ENCODE measurements at regions not wholly inside any gene's neighbourhood (a gene's known extent, or its start where the extent isn't known, plus 50 kb on each side); places are given as distances from the start of the nearest gene placed in this dataset.

- no peak for ATAC-seq
- DNase-seq = no peak
- intact Hi-C loops (cut with DNase I) = no loop called here
Observed at GRCh38 chr13:103546271-103546670, 480.1 kb upstream of the SLC10A2 start.

DNA sequence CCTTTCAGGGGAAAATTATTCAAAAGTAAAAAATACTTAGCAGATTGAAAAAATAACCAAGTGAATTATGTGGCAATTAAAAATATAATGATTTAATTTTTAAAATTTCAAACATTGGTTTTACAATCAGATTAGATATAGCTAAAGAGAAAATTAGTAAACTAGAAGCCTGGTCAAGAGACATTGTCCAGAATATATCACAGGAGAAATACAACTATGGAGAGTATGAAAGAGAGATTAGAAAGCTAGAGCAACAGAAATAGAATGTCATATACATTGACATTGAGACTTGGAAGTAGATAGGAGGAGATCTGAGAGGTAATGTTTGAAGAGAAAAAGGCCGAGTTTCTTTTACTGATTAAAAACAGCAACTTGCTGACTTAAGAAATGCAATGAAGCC, 476.4 kb upstream of the SLC10A2 start:
- DNase-seq (no peak), ATAC-seq (no peak)
- intact Hi-C loops (cut with DNase I) = no loop called here

- ATAC-seq = no peak
- DNase-seq = no peak
- intact Hi-C loops (cut with DNase I) = no loop called here
Observed at GRCh38 chr13:103540382-103540765, 474.2 kb upstream of the SLC10A2 start.

DNA sequence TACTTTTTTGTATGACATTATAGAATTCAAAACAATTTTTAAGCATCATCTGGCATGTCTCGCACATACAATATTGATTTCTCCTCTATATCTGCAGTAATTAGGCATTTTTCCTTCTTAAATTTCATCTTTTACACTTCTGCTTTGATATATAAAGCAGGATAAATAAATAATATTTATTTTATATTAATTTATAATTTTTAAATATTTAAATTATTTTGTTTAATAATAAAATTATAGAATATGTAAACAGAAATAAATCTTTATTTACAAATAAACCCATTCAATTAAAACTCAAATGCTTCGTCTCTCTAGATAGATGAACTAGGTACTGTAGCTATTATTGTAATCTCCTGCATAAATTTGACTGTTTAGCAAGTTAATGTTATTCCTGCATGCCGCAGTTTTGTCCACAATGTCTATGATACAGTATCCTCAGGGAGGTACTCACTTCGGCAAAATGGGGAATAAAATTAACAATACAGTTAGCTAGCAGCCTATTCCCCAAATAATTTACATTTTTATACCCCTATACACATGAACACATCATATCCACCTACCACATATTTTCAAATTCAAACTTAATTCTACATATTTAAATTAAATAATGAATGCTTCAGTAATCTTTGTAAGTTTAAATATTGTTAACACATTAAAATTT, 473.6 kb upstream of the SLC10A2 start:
- no peak for ATAC-seq
- intact Hi-C loops (cut with DNase I) = no loop called here
- DNase-seq = no peak

GRCh38 chr13:103539265-103539664, 473.0 kb upstream of the SLC10A2 start:
- no peak for DNase-seq
- intact Hi-C loops (cut with DNase I) = no loop called here
- ATAC-seq = peak in 1 of 2 donors; percentile 59

GRCh38 chr13:103537616-103538015, 471.4 kb upstream of the SLC10A2 start:
- DNase-seq = no peak
- no peak for ATAC-seq
- intact Hi-C loops (cut with DNase I) = no loop called here

GRCh38 chr13:103531278-103531677, 465.1 kb upstream of the SLC10A2 start:
- DNase-seq (no peak), ATAC-seq (no peak)
- intact Hi-C loops (cut with DNase I) = no loop called here

DNA sequence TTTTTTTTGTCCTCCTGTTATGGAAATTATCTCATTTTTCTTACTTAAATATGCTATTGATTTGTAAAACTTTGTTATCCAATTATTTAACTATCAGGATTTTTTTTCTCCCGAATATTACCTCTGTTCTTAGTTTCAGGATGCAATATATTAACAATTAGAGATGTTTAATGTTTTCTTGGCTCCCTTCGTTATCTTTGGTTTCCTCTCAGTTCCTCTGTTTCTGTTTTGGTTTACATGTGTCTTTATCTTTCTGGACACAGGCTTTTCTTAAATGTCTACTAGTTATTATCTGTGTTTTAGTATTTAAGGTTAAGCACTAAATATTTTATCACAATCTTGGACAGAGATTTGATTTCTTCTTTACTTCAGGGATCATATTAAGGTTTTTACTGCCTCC, 462.2 kb upstream of the SLC10A2 start:
- no peak for DNase-seq
- ATAC-seq = no peak
- intact Hi-C loops (cut with DNase I) = no loop called here

DNA sequence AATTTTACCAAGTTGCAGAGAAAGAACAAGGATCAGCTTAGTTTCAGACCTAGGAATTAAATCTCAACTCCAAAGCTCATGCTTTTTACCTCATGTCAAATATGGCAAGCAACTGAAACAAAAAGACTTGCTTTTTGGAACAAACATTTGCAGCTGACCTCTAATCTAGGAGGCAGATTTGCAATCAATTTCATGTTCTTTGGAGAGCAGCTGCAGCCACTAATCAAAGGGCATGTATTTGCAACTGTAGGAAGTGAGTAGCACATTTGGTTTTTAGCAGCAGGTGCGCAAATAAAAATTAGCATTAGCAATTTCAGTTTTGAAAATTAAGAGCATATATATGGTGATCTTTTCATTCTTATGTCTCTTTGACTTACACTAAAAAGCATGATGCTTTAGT, 459.3 kb upstream of the SLC10A2 start:
- intact Hi-C loops (cut with DNase I) = no loop called here
- DNase-seq = no peak
- no peak for ATAC-seq

DNA sequence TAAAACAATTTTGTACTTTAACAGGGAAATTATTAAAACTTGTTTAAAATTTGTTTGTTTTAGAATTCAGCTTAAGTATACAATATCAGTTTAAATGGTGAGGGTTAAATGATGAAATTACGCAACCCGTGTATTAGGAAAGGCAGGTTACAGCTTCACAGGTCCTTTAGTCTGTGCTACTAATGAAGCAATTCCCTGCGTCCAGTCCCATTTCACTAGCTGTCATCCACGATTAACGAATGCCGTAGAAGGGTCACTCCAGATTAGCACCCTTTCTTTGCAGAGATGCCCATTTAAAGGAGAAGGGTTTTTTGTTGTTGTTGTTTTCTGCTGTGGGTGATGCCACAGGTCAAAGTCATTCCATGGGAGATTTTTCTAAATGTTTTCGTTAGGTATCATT, 457.6 kb upstream of the SLC10A2 start:
- DNase-seq (no peak), ATAC-seq (no peak)
- intact Hi-C loops (cut with DNase I) = no loop called here

DNA sequence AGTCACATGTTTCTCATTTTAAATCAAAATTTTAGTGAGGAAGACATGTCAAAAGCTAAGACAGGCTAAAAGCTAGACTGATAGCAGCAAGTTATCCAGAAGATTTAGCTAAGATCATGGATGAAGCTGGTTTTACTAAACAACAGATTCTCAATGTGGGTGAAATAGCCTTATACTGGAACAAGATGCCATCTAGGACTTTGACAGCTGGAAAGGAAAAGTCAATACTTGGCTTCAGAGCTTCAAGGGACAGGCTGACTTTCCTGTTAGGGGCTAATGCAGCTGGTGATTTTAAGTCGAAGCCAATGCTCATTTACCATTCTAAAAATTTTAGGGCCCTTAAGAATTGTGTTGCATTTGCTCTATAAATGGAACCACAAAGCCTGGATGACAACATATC, 455.3 kb upstream of the SLC10A2 start:
- intact Hi-C loops (cut with DNase I) = no loop called here
- DNase-seq (no peak), ATAC-seq (no peak)

DNA sequence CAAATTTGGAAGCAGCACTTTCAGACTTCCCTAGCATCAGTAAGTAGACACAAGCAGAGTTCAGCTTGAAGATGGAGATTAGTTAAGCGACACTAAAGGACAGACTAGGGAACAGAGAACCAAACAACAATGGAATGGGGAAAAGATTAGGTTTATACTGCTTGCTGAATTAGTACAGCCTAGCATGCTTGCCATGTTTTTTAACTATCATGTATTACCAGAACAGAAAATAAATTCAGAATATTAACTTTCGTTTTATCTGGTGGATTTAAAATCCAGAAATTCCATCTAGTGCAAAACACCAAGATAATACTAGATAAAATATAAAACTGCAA, 451.5 kb upstream of the SLC10A2 start:
- no peak for ATAC-seq
- no peak for DNase-seq
- intact Hi-C loops (cut with DNase I) = no loop called here

DNA sequence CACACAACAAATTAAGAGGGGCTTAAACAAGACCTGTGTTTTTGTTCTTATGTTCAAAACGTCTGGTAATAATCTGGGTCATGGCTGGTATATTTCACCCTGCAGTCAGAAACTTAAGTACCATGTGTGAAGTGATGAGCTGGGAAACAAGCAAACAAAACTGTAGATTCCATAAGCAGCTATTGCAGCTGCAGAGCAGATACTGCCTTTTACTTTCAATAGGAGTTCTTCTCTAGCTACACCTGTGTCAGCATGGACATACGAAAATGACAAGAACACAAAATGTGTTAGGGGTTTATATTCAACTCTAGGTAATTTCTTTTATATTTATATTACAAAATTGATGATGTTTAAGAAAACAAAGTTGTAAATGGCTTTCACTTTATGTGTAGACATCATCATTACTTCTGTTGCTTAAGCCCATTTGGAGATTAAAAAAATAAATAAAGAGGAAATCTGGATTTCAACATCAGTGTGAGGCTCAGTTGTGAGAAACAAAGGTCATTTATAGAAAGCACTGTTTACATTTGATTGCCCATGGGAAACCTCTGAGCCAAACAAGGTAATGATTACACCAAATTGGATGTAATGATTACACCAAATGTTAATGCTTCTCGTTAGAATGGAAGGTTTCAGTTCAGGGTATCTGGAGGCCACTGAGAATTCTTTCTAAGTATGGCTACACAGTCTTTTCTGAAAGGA, 451.0 kb upstream of the SLC10A2 start:
- DNase-seq = no peak
- ATAC-seq = no peak
- intact Hi-C loops (cut with DNase I) = no loop called here

GRCh38 chr13:103516015-103516795, 450.0 kb upstream of the SLC10A2 start:
- no peak for ATAC-seq
- no peak for DNase-seq
- intact Hi-C loops (cut with DNase I) = no loop called here

GRCh38 chr13:103515410-103515809, 449.2 kb upstream of the SLC10A2 start:
- ATAC-seq (no peak), DNase-seq (no peak)
- intact Hi-C loops (cut with DNase I) = no loop called here

DNA sequence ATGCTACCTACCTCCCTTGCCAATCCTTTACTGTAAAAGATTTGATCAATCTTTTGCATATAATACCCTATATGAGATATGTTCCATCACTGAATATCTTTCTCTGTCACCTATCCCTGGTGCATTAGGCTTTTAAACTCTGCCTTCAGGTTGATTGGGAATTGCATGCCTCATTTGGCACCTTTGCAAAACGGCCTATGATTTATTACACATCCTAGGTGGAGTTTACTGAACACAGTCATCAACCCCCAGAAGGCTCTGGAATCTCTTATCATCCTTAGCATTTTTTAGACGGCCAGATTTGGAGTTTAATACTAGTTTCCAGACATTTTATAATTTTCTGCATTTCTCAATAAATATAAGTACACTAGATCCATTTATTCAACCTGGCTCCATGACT, 448.4 kb upstream of the SLC10A2 start:
- ATAC-seq = no peak
- intact Hi-C loops (cut with DNase I) = no loop called here
- no peak for DNase-seq

DNA sequence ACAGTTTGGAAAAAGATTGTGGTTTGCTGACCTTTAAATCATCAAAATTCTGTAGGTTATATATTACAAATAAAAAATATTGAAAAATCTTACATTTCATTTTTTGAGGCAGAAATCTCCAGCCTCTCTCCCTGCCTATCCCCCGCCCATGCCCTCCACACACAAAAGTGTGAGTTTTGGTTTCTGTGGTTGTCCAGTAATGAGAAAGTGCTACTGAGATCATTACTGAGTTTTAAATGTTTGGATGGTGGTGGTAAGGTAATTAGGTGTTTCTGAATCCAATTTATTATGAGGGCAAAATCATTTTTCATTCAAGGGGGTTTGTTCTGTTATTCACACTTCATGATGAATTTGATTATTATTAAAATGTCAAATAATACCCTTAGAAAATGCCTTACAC, 448.0 kb upstream of the SLC10A2 start:
- no peak for ATAC-seq
- intact Hi-C loops (cut with DNase I) = no loop called here
- no peak for DNase-seq

- no peak for ATAC-seq
- DNase-seq = no peak
- intact Hi-C loops (cut with DNase I) = no loop called here
Observed at GRCh38 chr13:103510007-103510535, 443.9 kb upstream of the SLC10A2 start.

DNA sequence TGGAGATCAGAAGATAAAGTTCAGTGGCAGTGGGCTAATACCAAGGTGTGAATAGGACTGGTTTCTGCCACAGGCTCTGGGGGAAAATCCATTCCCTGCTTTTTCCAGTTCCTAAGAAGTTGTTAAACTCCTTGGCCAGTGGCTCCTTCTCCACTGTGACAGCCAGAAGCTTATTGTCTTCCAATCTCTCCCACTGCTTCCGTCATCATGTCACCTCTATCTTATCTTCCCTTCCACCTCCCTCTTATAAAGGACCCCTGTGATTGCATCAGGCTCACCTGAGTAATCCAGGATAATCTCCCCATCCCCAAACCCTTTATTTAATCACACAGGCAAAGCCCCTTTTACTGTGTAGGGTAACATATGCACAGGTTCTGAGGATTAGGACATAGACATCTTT, 431.2 kb upstream of the SLC10A2 start:
- ATAC-seq (no peak), DNase-seq (no peak)
- intact Hi-C loops (cut with DNase I) = no loop called here

DNA sequence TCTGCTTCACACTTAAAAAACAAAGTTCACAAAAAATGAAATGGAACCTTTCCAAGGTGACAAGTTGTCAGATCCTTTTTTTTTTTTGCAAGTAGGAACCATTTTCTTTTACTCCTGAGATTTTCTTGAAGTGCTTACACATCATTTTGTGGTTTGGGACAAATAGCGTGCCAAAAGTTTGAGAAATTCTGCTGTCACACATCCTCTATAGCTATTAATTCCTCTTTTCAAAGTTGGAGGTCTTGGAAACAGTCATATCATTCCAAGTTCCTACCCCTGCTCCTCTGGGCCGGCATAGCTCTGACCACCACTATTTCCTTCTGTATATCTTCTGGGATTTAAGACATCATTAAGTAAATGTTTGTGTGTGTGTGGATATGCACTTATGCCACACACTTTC, 421.6 kb upstream of the SLC10A2 start:
- DNase-seq (no peak), ATAC-seq (no peak)
- intact Hi-C loops (cut with DNase I) = no loop called here

GRCh38 chr13:103473081-103473480, 406.9 kb upstream of the SLC10A2 start:
- no peak for ATAC-seq
- DNase-seq = no peak
- intact Hi-C loops (cut with DNase I) = no loop called here

All from left cardiac atrium (tissue), 4 donors.